GM21360 (cell line): ENCODE measurements at regions not wholly inside any gene's neighbourhood (a gene's known extent, or its start where the extent isn't known, plus 50 kb on each side); places are given as distances from the start of the nearest gene placed in this dataset.
"Not testable (repeated sequence)": the region's sequence is repeated elsewhere in the genome, so short reads cannot be mapped to it uniquely, and the experiment has no call there.

Source experiments
- ATAC-seq: cut with Tn5 transposase; IDR thresholded peaks from one replicate; pipeline ENCODE4 v1.9.1; 2021; ENCODE audit warnings: mild to moderate bottlenecking, moderate library complexity; ENCODE audit not compliant: unreplicated experiment

DNA sequence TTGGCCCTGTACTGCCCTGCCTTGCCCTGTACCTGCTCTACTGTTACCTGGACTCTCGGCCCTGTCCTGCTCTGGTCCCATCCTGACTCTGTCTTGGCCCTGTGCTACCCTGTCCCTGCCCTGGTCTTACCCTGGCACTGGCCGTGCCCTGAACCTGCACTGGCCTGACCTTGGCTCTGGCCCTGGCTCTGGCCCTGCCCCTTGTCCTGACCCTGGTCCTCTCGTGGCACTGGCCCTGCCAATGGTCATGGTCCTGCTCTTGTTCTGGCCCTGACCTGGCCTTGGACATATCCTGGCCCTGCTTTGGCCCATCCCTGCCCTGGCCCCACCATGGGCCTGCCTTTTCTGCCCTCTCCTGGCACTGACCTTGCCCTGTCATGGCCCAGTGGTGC lies 251.3 kb downstream of the TP53TG3F start:
- ATAC-seq = not testable (repeated sequence)

DNA sequence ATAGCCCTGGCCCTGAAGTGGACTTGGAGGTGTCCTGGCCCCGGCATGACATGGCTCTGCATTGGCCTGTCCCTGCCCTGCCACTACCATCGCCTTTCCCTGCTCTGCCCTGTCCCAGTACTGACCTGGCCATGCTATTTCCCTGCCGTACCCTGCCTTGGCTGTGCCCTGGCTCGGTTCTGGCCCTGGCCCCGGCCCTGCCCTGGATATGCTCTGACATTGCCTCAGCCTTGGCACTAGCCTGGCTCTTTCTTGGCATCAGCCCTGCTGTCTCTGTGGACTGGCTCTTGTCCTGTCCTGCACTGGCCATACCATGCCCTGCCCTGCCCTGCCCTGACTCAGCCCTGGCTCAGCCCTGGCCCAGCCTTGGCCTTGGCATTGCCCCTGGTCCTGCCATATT lies 252.2 kb downstream of the TP53TG3F start:
- not testable (repeated sequence) for ATAC-seq

- ATAC-seq = not testable (repeated sequence)
These were observed 252.9 kb downstream of the TP53TG3F start for GRCh38 chr16:33712308-33712707.

DNA sequence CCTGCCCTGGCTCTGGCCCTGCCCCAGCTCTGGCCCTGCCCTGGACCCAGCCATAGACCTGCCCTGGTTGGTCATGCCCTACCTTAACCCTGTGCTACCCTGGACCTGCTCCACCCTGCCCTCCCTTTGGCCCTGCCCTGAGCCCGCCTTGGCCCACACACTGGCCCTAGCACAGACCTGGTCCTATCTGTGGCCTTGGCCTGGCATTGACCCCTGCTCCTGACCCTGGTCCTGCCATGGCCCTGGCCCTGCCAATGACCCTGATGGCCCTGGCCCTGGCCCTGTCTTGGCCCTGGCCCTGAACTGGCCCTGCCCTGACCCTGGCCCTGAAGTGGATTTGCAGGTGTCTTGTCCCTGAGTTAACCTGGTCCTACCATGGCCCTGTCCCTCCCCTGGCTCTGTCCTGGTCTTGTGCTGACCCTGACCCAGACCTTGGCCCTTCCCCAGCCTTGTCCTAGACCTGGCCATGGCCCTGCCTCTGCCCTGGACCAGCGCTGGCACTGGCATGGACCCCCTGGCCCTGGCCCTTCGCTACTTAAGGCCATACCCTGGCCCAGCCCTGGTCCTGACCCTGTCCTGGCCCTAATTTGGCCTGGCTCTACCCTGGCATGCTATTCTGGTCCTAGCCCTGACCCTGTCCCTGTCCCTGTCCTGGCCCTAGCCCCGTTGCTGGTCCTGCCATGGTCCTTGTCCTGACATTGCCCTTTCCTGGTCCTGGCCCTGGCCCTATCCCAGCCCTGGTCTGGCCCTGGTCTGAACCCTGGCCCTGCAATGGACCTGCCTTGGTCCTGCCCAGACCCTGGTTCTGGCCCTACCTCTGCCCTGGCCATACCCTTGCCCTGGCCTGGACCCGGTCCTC lies 253.7 kb downstream of the TP53TG3F start:
- ATAC-seq = not testable (repeated sequence)

- not testable (repeated sequence) for ATAC-seq
These were observed 254.5 kb downstream of the TP53TG3F start for GRCh38 chr16:33713710-33714538.

GRCh38 chr16:33731167-33731566 lies 271.8 kb downstream of the TP53TG3F start:
- not testable (repeated sequence) for ATAC-seq

DNA sequence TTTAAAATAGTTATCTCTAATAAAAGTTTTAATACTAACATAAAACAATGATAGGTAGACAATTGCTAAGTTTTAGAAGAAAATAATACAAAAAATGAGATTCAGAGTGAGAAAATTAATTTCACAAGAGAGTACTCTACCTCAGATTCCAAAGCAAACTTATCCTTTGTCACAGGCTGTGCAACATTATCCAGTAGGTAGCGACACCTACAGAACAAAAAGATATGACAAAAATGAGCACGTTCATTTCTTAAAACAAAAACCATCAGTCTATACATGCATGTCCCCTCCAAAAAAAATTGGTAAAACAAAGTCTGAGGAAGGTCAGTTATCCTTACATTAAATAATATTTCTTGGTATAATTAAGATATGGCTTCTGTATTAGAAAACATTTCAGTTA lies 275.2 kb downstream of the TP53TG3F start:
- ATAC-seq = not testable (repeated sequence)

- not testable (repeated sequence) for ATAC-seq
These were observed 307.7 kb downstream of the TP53TG3F start for GRCh38 chr16:33766869-33767765.

GRCh38 chr16:33768710-33769109 lies 309.3 kb downstream of the TP53TG3F start:
- ATAC-seq = not testable (repeated sequence)

- not testable (repeated sequence) for ATAC-seq
These were observed 309.9 kb downstream of the TP53TG3F start for GRCh38 chr16:33769180-33769846.

- ATAC-seq = not testable (repeated sequence)
These were observed 311.1 kb downstream of the TP53TG3F start for GRCh38 chr16:33770478-33770877.

GRCh38 chr16:33771211-33771610 lies 311.8 kb downstream of the TP53TG3F start:
- not testable (repeated sequence) for ATAC-seq

DNA sequence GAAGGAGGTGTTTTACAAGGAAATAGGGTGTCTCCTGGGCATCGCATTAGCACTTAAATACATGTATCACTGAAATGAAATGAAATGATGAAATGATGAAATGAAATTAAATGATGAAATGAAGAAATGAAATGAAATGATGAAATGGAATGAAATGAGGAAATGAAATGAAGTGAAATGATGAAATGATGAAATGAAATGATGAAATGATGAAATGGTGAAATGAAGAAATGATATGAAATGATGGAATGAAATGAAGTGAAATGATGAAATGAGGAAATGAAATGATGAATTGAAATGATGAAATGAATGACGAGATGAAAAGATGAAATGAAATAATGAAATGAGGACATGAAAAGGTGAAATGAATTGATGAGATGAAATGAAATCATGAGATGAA lies 314.6 kb downstream of the TP53TG3F start:
- ATAC-seq = not testable (repeated sequence)

DNA sequence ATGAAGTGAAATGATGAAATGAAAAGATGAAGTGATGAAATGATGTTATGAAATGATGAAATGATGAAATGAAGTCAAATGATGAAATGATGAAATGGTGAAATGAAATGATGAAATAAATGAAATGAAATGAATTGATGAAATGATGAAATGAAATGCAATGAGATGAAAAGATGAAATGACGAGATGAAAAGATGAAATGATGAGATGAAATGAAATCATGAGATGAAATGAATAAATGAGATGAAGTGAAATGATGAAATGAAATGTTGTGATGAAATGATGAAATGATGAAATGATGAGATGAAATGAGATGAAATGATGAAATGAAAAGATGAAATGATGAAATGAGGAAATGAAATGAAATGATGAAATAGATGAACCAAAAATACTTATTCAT lies 315.3 kb downstream of the TP53TG3F start:
- not testable (repeated sequence) for ATAC-seq

GRCh38 chr16:33816328-33816944 lies 357.0 kb downstream of the TP53TG3F start:
- not testable (repeated sequence) for ATAC-seq

GRCh38 chr16:33824736-33825135 lies 365.3 kb downstream of the TP53TG3F start:
- not testable (repeated sequence) for ATAC-seq

GRCh38 chr16:33827522-33827921 lies 368.1 kb downstream of the TP53TG3F start:
- not testable (repeated sequence) for ATAC-seq

- ATAC-seq = not testable (repeated sequence)
These were observed 379.7 kb downstream of the TP53TG3F start for GRCh38 chr16:33839157-33839556.

DNA sequence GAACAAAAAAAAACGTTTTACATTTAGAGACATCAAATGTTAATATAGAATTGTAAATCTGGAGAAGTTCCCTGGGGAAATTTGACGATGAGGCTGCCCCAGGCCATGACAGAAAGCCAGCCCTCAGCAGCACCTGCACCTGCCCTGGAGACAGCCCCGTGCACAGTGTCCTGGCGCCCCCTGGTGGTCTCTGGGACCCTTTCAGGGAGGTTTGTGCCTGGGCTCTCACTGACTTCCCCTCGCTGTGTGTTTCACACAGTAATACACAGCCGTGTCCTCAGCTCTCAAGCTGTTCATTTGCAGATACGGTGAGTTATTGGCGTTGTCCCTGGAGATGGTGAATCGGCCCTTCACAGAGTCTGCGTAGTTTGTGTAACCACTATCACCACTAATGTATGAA lies 385.1 kb downstream of the TP53TG3F start:
- ATAC-seq = not testable (repeated sequence)
